ENCODE measurements at regions not wholly inside any gene's neighbourhood (a gene's known extent, or its start where the extent isn't known, plus 50 kb on each side); places are given as distances from the start of the nearest gene placed in this dataset.

GRCh38 chr1:181909010-181909409 is 152.5 kb downstream of the ZNF648 start:
- intact Hi-C loops (cut with micrococcal nuclease) = no loop called here
- TF ChIP-seq JUND (IDR thresholded peaks at IDR 0.05) = no peak
- TF ChIP-seq EZH2phosphoT487 (IDR thresholded peaks at IDR 0.05; ENCODE audit: borderline replicate concordance) = no peak
- no peak for TF ChIP-seq SIN3A (IDR thresholded peaks at IDR 0.05; ENCODE audit: low read depth)
- no peak for TF ChIP-seq ZNF274 (IDR thresholded peaks at IDR 0.05; ENCODE audit: low read depth, low read length)
- no peak for TF ChIP-seq ELF1 (IDR thresholded peaks at IDR 0.05; ENCODE audit: borderline replicate concordance, low read depth)
- TF ChIP-seq EZH2 (IDR thresholded peaks at IDR 0.05) = no peak
- no peak for TF ChIP-seq ATF3 (IDR thresholded peaks at IDR 0.05)
- TF ChIP-seq SRF (IDR thresholded peaks at IDR 0.05; ENCODE audit: low read depth) = no peak
- no peak for TF ChIP-seq SP1 (IDR thresholded peaks at IDR 0.05; ENCODE audit: low read depth)
- no peak for TF ChIP-seq TCF7L2 (IDR thresholded peaks at IDR 0.05; ENCODE audit: borderline replicate concordance, extremely low read depth, insufficient read depth, insufficient read length)
- TF ChIP-seq CTCF (IDR thresholded peaks at IDR 0.05 in 2 of 3, conservative IDR thresholded peaks at IDR 0.05 in 1 of 3; ENCODE audit: borderline replicate concordance in 1 of 3, insufficient read depth in 1 of 3, low read depth in 2 of 3, low read length in 2 of 3) = no peak
- TF ChIP-seq YY1 (IDR thresholded peaks at IDR 0.05; ENCODE audit: extremely low read depth, insufficient replicate concordance, low read depth, low read length) = no peak
- TF ChIP-seq REST (IDR thresholded peaks at IDR 0.05; ENCODE audit: low read depth) = no peak
- Histone ChIP-seq H3K9me2 (ENCODE audit: insufficient read depth) (no peaks in the 10 kb centered on the region), H3K9me3 (ENCODE audit: control insufficient read depth in 1 of 2, insufficient read depth in 1 of 2, low read depth in 1 of 2, low read length in 2 of 2) (no peaks in the 10 kb centered on the region), H3K27me3 (ENCODE audit: insufficient read depth, low read length) (peaks cover 51% of the 10 kb centered on the region), H3K4me2 (ENCODE audit: low read length) (no peak overlapping the region), H3K4me3 (replicated peaks in 1 of 2; ENCODE audit: low read depth in 1 of 2, low read length in 2 of 2) (no peak overlapping the region), H3K36me3 (ENCODE audit: control insufficient read depth in 1 of 2, insufficient read depth in 2 of 2, low read length in 2 of 2) (no peaks in the 10 kb centered on the region), H3K4me1 (ENCODE audit: control insufficient read depth in 1 of 2, insufficient read depth in 2 of 2, low read length in 2 of 2) (no peaks in the 10 kb centered on the region), H3K9ac (ENCODE audit: low read length) (no peak overlapping the region), H3K27ac (ENCODE audit: low read depth, low read length) (no peak overlapping the region), H3K79me2 (ENCODE audit: insufficient read depth, low read length) (no peaks in the 10 kb centered on the region), H4K20me1 (ENCODE audit: insufficient read depth) (no peaks in the 10 kb centered on the region), H2AFZ (ENCODE audit: low read depth, low read length, poor library complexity, severe bottlenecking) (no peak overlapping the region)
- ChIA-PET RAD21 (ENCODE audit: low non-redundant PET in 1 of 2, low total read pairs in 2 of 2, uncharacterized antibody in 2 of 2, unreplicated experiment in 2 of 2) (no interaction called here), POLR2A (no interaction called here), CTCF (interaction anchor here (1.3 kb wide), 1 partner anchor 9 kb away, joined by 3 read pairs; no protein-coding TSS in a partner anchor)
- no peak for ATAC-seq
- BruUV-seq (replicated peaks) = no TSS peak
- no peak for DNase-seq (ENCODE audit: low read depth, low spot score)
